GM18517 (cell line): ENCODE measurements at regions not wholly inside any gene's neighbourhood (a gene's known extent, or its start where the extent isn't known, plus 50 kb on each side); places are given as distances from the start of the nearest gene placed in this dataset.

Source experiments
- ATAC-seq: cut with Tn5 transposase; IDR thresholded peaks from one replicate; pipeline ENCODE4 v1.9.1; 2021; ENCODE audit warnings: mild to moderate bottlenecking, moderate library complexity; ENCODE audit not compliant: unreplicated experiment

DNA sequence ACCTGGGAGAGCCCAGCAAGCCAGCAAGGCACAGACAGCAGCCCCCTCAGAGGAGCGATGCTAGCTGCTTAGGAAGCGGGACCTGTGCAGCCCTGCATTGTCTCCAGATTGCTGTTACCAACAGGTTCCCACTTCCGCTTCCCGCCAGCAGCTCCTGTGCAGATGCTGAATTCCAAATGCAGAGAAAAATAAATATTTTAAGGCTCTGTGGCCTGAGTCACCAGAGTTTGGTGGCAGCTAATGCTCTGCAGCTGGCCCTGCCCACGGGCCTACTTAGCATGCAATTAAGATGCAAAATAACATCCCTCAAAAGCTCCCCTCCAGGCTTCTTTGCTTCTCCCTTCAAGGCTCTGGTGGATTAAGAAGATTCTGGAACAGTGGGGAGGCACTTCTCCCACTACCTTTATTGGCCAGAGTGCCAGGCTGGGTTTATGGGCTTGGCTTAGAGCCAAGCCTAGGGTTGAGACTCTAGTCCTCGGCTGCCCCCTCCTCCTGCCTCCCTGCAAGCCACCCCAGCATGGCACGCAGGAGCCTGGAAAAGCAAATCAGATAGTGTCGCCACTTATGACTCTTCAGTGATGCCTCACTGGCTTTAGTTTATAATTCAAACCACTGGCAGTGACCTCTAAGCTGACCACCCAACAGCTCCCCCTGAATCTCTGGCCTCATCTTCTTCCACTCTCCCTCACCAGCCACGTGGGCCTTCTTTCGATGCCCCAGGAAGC, 207.1 kb upstream of the ZC3H12A start:
- ATAC-seq: no peak

DNA sequence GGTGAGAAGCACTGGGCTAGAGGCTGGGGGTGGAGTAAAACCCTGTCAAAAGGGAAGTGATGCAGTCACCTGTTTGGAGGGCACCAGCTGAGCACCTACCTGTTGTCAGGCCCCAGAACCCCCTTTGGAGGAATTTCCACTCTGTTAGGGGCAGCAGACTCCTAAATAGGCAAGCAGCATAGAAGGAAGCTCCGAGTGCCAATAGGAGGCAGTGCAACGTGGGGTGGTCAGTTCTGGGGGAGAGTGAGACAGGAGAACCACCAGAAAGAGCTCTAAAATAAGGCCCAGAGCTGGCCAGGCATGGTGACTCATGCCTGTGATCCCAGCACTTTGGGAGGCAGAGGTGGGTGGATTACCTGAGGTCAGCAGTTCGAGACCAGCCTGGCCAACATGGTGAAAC, 203.7 kb upstream of the ZC3H12A start:
- no peak for ATAC-seq

DNA sequence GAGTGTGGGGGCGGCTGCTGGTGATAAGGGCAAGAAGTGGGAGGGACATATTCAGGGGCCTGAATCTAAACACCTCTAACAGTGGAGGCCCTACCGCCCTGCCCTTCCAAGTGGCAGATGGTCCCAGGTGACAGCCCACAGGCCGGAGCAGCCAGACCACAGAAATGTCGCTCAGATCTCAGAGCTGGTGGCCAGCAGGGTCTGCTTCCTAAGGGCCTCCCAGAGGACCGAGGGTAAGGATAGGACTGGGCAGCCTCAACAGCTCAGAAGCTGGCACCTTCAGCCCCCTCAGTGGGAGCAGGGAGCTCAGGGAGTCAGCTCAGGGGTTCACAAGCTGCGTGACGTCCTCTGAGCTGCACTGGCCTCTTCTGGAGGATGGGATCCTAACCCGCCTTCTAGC, 201.8 kb upstream of the ZC3H12A start:
- ATAC-seq: no peak

DNA sequence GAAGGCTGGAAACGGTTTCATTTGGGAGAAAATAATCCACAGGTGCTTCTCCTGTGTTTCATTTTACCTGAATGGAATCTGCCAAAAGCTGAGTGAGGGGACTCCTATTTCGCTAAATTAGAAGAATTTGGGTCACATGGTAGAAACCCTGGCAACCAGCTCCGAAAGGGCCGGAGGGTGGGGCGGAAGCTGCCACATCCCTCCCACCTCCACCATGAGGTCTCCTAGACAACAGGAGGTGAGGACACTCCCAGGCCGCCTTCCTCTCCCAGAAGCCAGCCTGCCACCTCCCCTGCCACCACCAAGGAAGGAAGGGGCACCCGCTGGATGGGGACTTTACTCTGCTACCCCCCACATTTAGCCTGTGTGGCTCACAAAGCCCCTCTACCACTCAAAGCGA, 199.9 kb upstream of the ZC3H12A start:
- ATAC-seq: no peak

DNA sequence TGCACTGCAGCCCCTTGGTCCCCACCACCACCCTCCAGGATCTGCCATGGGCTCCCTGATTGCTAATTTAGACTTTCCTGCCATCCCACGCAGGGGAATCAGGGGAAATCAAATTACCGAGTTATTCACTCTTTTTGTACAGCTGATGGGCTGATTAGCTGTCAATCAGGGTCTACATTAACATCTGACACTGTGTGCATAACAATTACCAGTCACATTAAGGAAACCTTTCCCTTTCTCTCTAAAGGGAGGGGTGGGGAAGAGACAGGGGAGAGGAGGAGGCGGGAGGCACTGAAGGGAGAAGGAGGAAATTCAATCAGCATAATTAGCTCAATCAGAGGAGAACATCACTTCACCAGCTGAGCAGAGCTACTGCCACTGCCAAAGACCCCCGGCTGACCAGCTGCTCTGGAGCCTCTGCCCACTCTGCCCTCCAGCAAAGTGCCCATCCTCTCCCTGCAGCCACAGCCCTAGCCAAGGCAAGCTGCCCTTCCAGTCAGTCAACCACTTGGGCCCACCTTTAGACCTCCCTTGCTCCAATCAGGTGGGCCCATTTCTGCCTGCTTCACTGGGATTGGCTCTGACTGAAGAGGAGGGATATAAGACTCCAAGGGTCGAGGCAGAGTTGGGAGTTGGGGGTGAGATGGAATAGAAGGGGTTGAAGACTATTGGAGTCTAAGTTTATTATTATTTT, 199.3 kb upstream of the ZC3H12A start:
- no peak for ATAC-seq

DNA sequence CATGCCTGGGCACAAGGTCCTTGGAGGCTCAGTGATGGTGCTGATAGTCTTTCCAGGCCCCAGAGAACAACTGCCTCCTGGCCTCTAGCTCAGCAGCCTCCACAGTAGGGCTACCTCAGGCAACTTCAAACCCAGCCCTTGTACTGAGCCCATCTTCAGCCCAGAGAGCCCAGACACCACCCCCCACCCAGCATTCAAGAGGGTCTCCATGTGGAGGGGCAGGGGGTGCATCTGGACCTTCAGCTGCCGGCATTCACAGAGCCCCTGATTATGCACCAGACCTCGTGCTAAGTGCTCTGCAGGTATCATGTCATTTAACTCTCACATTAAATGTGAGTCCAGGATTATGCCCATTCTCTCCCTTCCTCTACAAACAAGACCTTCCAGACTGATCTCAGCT, 197.0 kb upstream of the ZC3H12A start:
- no peak for ATAC-seq

DNA sequence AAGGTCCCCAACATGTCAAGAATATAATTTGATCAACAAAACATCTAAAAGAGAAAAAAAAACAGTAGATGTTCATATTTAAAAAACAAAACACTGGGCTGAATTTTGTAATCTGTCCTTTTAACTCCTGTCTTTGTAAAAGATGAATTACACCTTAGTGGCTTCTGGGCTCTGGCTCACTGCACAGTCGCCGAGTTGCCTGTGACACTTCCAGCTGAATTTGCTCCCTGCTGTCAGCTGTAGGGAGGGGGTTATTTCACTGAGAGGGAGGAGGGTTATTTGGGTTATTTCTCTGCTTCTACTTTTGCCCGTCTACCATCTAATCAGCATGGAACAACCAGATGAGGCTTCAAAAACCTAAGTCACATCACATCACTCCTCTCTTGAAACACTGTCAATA, 193.0 kb upstream of the ZC3H12A start:
- ATAC-seq: no peak

DNA sequence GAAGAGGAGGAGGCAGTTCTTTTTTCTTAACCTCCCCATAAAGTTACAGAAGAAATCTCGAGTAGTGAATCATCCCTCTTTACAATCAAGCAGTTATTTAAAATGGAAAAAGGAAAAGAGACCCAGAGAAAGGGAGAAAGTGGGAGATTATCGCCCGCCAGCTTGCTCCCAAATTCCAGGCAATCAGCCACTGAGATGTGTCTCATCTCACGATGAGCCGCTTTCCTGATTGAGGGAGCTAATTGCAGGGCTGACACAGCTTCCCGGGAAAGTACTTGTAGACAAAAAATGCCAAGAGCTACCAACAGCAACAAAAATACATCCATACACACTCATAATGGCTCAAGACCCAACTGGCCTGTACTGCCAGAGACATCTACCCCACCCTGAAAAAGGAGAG, 191.6 kb upstream of the ZC3H12A start:
- ATAC-seq: no peak

DNA sequence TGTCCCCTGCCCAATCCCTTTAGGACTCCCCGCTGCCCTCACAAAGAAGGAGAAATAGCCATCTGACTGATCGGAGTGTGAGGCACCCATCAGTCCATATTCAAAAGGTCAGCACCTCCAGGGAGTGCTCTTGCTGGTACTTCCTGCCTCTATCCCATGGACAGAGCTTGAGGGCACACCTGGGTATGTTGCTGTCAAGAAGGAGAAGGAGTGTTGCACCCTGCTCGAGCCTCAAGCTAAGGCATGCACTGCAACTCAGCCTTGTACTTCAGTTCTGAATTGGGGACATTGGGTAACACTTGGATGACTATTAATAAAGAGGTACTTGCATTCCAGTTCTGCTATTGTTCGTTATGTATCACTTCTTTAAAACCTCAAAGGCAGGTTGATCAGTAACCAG, 190.3 kb upstream of the ZC3H12A start:
- no peak for ATAC-seq

DNA sequence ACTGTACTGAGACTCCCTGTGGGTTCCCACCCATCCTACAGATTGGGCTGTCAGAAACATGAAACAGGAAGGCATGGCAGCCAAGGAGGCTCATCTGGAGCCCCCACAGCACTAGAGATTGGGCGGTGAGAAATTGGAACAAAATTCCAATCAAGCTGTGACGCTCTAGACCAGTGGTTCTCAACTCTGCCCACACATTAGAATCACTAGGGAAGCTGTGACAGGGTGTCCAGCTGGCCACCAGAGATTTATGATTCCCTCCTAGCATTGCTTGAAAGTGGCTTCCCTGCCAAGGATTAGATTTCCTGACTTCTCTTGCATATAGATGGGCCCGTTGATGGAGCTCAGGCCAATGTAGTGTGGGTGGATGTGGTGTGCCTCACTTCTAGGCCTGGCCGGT, 187.5 kb upstream of the ZC3H12A start:
- ATAC-seq: no peak

DNA sequence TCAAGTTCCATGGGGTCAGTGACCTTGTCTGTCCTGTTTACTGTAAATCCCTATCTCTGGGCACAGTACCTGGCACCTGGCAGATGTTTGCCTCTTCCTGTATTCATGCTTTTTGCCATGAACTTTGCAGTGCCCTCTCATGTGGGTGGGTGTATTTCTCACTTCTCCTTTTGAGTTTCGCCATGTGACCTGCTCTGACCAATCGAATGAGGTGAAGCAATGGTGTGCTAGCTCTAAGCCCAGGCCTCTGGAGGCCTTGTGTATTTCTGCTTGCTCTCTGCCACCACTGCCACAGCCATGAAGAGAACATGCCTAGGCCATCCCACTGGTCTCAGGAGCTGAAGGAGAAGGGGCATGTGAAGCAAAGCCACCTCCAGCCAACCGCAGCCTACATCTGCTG, 185.5 kb upstream of the ZC3H12A start:
- ATAC-seq: peak; percentile 95

DNA sequence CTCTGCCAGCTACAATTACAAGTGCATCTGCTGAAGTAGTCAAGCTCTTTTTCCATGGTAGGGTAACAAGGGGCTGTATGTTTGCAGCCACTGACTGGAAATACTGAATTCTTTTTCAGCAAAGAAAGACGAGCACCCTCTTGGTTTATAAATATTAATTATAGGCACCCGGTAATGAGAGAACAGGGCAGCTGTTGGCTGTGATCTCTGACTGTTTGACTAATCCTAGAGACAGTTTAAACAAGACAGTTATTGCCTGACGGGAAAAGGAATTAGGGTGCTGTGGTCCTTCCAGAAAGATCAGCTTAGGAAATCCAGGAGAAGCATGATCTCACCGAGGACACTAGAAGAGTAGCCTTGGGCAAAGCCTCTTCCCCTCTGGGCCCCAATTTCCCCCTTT, 183.7 kb upstream of the ZC3H12A start:
- no peak for ATAC-seq

DNA sequence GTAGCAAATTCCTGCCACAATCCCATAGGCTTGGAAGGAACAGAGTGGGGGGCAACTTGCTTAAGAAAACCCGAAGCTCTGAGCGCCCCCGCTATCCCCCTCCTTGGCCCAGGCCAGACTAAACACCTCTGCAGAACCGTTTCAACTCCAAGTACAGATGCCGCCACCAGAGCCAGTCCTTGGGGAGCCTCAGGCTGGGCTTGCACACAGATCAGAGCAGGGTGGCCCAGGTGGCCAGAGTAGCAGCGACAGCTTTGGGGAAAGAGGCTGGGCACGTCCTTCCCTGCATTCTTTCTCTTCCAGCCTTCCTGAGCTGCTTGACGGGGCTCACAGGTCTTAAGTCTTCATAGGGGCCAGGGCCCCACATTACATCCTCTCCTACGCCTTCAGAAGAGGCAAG, 181.6 kb upstream of the ZC3H12A start:
- ATAC-seq: no peak

DNA sequence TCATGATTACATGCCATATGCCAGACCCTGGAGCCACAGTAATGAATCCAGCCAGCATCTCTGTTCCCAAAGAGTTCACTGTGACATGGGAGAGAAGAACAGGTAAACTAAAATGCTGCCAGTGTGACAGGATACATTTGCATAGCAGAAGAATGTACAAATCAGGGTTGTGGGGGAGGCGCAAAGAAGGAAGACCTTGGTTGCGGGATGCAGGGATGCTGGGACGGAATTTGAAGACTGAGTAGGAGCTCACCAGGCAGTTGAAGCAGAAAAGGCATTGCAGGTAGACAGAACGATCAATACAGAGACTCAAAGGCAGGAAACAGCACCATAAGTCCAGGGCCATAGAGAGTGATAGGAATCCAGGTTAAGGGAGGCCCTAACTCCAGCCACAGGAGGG, 180.3 kb upstream of the ZC3H12A start:
- ATAC-seq: no peak

DNA sequence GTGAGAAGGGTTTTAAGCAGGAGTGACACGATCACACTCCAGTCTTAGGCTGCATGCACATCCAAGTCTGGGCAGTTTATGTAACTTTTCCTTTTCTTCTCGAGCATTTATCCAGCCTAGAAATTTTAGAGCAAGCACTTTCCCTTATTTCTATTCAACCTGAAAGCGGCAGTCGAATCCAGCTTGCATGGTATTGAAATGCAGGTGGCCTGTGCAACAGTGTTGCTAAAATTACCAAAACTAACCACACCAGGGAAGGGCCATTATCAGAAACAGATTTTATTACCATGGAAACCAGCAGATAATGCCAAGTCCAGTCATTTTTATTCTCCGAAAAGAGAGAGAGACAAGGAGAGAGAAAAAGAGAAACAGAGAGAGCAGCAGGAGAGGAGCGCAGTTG, 179.9 kb upstream of the ZC3H12A start:
- no peak for ATAC-seq

DNA sequence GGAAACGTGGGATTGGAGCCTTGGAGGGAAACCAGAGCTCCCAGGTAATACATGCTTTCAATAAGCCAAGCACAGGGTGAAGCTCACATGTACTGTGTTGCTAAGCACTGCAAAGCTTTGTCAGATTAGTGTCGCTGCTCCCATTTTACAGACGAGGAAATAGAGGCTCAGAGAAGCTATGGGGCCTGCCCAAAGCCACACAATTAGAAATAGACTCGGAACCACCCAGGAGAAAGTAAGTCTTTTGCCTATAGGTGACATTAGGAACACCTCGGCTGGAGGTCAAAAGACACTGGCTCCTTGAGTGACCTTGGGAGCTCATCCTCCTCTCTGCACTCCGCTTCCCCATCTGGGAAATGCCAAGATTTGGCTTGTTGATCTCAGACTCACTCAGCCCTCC, 175.6 kb upstream of the ZC3H12A start:
- no peak for ATAC-seq

DNA sequence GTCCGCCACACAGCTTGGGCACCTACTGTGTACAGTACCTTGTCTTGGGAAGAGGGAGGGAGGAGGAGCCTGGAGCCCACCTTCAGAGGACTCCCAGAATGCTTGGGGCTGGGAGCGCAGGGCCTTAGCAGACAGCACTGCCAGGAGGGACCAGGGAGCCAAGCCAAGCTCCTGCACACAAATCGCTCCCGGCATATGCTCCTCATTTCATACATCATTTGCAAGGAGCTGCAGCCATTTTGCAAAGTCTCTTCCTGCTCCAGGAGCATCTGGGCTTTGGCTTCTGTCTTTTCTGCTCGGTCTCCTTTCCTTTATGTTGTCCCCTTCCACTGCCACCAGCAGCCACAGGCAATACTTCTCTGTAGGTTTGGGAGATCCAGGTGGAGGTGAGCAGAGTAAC, 175.2 kb upstream of the ZC3H12A start:
- ATAC-seq: no peak

DNA sequence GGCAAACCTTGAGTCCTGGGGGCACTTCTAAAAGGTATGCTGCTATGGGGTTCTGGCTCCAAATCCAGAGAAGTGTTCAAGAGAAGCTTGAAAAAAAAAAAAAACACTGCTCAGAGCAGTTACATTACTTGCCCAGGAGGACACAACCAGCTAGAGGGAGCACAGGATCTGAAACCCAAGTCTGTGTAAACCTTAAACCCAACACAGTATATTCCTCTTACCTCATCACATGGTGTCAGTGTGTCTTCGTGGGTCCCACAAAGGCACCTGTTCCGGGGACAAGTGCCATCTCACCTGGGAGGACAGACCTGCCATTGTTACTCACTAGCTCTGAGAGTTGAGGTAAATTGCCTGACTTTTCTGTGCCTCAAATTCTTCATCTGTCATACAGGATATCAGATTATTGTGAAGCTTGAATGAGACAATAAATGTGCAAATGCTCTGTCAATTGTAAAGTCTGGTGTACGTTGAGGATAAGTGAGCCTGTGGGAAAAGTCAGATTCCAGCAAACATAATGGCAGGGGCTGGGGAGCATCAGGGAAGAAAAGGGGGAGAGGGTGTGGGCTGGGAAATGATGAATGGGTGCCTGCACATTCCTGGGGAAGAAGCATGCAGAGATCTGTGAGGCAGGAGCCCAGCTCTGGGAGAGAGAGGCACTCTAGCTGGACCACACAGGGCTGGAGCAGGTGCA, 170.4 kb upstream of the ZC3H12A start:
- ATAC-seq: no peak

DNA sequence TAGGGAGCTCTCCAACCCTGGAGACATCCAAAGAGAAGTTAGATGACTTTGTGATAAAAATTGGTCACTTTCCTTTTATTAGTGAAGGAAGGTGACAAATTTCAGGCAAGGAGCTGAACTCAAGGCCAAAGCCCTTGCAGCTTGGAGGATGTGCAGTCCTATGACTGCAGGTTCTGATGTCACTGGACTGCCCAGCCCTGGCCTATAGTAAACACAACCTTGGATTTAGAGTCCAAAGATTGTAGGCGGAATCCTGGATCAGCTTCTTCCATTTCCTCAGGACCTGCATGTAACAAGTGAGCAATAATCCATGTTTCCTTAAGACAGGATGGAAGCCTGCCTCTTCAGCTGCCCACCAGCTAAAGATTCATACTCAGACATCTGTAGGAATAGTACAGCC, 169.3 kb upstream of the ZC3H12A start:
- ATAC-seq: no peak

DNA sequence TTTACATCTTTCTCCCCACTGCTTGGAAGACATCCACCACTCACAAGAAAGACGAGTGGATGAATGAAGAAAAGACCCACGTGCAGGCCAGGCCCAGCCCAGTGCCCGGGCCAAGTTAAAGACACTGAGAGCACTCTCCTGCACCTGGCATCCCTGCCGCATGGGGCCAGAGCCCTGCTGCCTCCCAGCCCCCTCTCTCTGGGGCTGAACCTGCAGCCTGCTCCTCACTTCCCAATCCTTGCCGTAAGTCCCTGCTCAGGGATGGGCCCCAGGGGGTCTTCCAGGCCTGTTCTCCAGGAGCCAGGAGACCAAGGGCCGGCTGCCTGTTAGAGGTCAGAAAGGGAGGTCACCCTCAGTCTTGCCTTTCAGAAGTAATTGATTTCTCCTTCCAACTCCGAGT, 168.5 kb upstream of the ZC3H12A start:
- ATAC-seq: no peak

DNA sequence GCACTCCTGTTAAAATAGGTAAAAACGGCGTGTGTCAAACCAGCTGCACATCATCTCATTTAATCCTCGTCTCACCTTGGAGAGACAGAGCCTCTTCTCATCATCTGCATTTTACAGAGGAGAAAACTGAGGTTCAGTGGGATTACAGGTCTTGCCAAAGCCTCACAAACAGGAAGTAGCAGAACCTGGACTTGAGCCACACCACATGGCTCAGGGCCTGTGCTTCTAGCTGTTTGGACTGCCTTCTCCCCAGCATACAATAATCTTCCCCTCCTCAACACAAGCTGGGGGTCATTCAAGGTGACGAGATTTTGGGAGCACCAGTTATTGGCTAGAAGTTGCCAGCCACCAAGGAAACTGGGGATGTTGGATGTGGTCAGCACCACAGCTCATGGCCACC, 167.9 kb upstream of the ZC3H12A start:
- no peak for ATAC-seq

DNA sequence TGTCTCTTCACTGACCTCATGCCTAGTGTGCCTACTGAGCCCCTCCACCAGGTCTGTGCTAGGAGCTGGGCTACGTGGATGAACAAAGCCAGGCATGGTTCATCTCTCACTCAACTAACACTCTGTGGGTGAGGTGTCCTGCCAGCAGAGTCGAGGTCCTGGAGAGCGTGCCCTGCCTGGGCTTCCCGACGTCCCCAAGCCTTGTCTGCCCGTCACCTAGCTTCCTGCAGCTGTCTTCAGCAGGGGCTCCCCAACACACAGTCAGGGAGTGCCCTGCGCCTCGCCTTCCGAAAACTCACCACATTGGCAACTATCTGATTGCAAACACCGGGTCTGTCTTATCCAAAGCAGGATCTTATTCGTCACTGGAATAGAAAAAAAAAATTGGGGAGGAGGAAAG, 167.5 kb upstream of the ZC3H12A start:
- ATAC-seq: no peak
